ENCODE measurements at regions not wholly inside any gene's neighbourhood (a gene's known extent, or its start where the extent isn't known, plus 50 kb on each side); places are given as distances from the start of the nearest gene placed in this dataset.

- TF ChIP-seq FOXA1 (IDR thresholded peaks at IDR 0.05) (no peak), NFRKB (IDR thresholded peaks at IDR 0.05) (no peak), SUZ12 (IDR thresholded peaks at IDR 0.05) (no peak)
These were observed 370.9 kb upstream of the SEMA3A start for GRCh38 chr7:84565345-84566074.

Measured in HEK293T (cell line).